GM12872 (cell line): ENCODE measurements at regions not wholly inside any gene's neighbourhood (a gene's known extent, or its start where the extent isn't known, plus 50 kb on each side); places are given as distances from the start of the nearest gene placed in this dataset.

Experiments
- CTCF ChIP-seq: IDR thresholded peaks from 3 replicates; pipeline ENCODE4 v1.5.1; 2011; ENCODE audit warnings: low read depth, mild to moderate bottlenecking, low read length, moderate library complexity; ENCODE audit not compliant: insufficient read depth

GRCh38 chr3:168863561-168863960 lies 767.8 kb upstream of the GOLIM4 start:
- TF ChIP-seq CTCF, result no peak

- TF ChIP-seq CTCF, result no peak
Measured at GRCh38 chr3:168862466-168862865, 766.7 kb upstream of the GOLIM4 start.

- no peak for TF ChIP-seq CTCF
Measured at GRCh38 chr3:168860592-168860991, 764.9 kb upstream of the GOLIM4 start.

GRCh38 chr3:168860028-168860427 lies 764.3 kb upstream of the GOLIM4 start:
- TF ChIP-seq CTCF, result no peak

GRCh38 chr3:168859574-168859973 lies 763.9 kb upstream of the GOLIM4 start:
- TF ChIP-seq CTCF, result no peak

- no peak for TF ChIP-seq CTCF
Measured at GRCh38 chr3:168859143-168859542, 763.4 kb upstream of the GOLIM4 start.

- TF ChIP-seq CTCF, result no peak
Measured at GRCh38 chr3:168858327-168858726, 762.6 kb upstream of the GOLIM4 start.

- no peak for TF ChIP-seq CTCF
Measured at GRCh38 chr3:168850109-168850508, 754.4 kb upstream of the GOLIM4 start.
